DOHH2 (cell line): ENCODE measurements at regions not wholly inside any gene's neighbourhood (a gene's known extent, or its start where the extent isn't known, plus 50 kb on each side); places are given as distances from the start of the nearest gene placed in this dataset.
"Not testable (repeated sequence)": the region's sequence is repeated elsewhere in the genome, so short reads cannot be mapped to it uniquely, and the experiment has no call there.

ENCODE experiments used
- H3F3A ChIP-seq: fragments of 200-600 bp; sonication (generic), shearing (Covaris generic); 2 replicates; pipeline ENCODE4 v1.6.0; 2016; ENCODE audit warnings: antibody characterized with exemption, mild to moderate bottlenecking; ENCODE audit not compliant: control insufficient read depth, insufficient read depth
- H3K27ac ChIP-seq: fragments of 200-600 bp; sonication (generic); 2 replicates; pipeline ENCODE4 v1.5.1; 2014; ENCODE audit warnings: low read depth, mild to moderate bottlenecking, low read length, moderate library complexity
- H3K27me3 ChIP-seq: fragments of 200-600 bp; sonication (generic); 2 replicates; pipeline ENCODE4 v1.6.1; 2014; ENCODE audit warnings: mild to moderate bottlenecking, low read length, mixed read lengths; ENCODE audit not compliant: control insufficient read depth
- H3K36me3 ChIP-seq: fragments of 200-600 bp; sonication (generic); 2 replicates; pipeline ENCODE4 v1.6.1; 2014; ENCODE audit warnings: mild to moderate bottlenecking, low read length, moderate library complexity, mixed read lengths; ENCODE audit not compliant: control insufficient read depth
- H3K4me1 ChIP-seq: fragments of 200-600 bp; sonication (generic); 2 replicates; pipeline ENCODE4 v1.6.1; 2014; ENCODE audit warnings: mild to moderate bottlenecking, low read length, mixed read lengths; ENCODE audit not compliant: control insufficient read depth
- H3K4me2 ChIP-seq: fragments of 200-600 bp; sonication (generic); 2 replicates; pipeline ENCODE4 v1.6.0; 2014; ENCODE audit warnings: mild to moderate bottlenecking, low read length, moderate library complexity
- H3K4me3 ChIP-seq: fragments of 200-600 bp; sonication (generic); 2 replicates; pipeline ENCODE4 v1.5.1; 2014; ENCODE audit warnings: mild to moderate bottlenecking, low read length, mixed read lengths
- H3K79me2 ChIP-seq: fragments of 200-600 bp; sonication (generic); 2 replicates; pipeline ENCODE4 v1.6.1; 2014; ENCODE audit warnings: mild to moderate bottlenecking, low read length, mixed read lengths; ENCODE audit not compliant: control insufficient read depth
- H3K9me2 ChIP-seq: fragments of 200-600 bp; sonication (generic); replicated peaks from 2 replicates; pipeline ENCODE4 v1.6.1; 2014; ENCODE audit warnings: mild to moderate bottlenecking, low read length, mixed read lengths; ENCODE audit not compliant: control insufficient read depth
- H3K9me3 ChIP-seq: fragments of 200-600 bp; sonication (generic); 2 replicates; pipeline ENCODE4 v1.6.1; 2014; ENCODE audit warnings: antibody characterized with exemption, low read length, mixed read lengths; ENCODE audit not compliant: control insufficient read depth, insufficient read depth
- H4K20me1 ChIP-seq: fragments of 200-600 bp; sonication (generic); 2 replicates; pipeline ENCODE4 v1.6.0; 2014; ENCODE audit warnings: low read depth, mild to moderate bottlenecking, antibody characterized with exemption, low read length, moderate library complexity; ENCODE audit not compliant: control insufficient read depth, insufficient read depth
- EZH2phosphoT487 ChIP-seq: fragments of 200-600 bp; sonication (generic); IDR thresholded peaks from 2 replicates; pipeline ENCODE4 v1.6.1; 2017; ENCODE audit warnings: borderline replicate concordance, mild to moderate bottlenecking, antibody characterized with exemption, low read length, moderate library complexity, mixed read lengths
- TF ChIP-seq, protein P1 (sequence below): fragments of 200-600 bp; sonication (generic); IDR thresholded peaks from one replicate; pipeline ENCODE4 v1.5.1; 2014; ENCODE audit warnings: antibody characterized with exemption, mild to moderate bottlenecking, low read depth, low read length; ENCODE audit not compliant: poor library complexity, severe bottlenecking

DNA sequence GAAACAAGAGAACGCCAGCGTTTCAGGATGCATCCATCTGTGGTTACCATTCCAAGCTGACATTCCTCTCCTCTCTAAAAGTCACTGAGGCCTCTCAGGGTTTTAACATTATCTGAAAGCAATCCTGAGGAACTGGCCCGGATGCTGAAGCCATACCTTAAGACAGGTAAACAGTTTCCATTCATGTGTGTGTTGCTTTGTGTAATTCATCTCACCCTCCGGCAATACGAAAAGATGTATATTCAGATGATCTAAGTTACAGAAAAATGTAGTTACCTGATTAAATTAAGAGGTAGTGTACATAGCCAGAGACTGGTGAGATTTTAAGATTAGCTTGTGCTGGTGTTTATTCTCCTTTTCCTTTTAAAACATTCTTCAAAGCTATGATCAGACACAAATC, 68.4 kb upstream of the BACH2 start:
- Histone ChIP-seq H3K79me2 (no peaks in the 10 kb centered on the region), H3K27me3 (no peaks in the 10 kb centered on the region), H3F3A (peaks cover 20% of the 10 kb centered on the region), H3K9me3 (peaks cover 9% of the 10 kb centered on the region; the same call in 1 of the 2 replicates), H3K4me1 (peaks cover 55% of the 10 kb centered on the region), H3K27ac (no peak overlapping the region), H3K36me3 (0 out of 2 replicates have a peak, but pooled peaks cover 3% of the 10 kb centered on the region), H4K20me1 (no peaks in the 10 kb centered on the region), H3K4me2 (no peak overlapping the region), H3K4me3 (no peak overlapping the region), H3K9me2 (no peaks in the 10 kb centered on the region)
- TF ChIP-seq EZH2phosphoT487, result no peak
- TF ChIP-seq, protein P1, sequence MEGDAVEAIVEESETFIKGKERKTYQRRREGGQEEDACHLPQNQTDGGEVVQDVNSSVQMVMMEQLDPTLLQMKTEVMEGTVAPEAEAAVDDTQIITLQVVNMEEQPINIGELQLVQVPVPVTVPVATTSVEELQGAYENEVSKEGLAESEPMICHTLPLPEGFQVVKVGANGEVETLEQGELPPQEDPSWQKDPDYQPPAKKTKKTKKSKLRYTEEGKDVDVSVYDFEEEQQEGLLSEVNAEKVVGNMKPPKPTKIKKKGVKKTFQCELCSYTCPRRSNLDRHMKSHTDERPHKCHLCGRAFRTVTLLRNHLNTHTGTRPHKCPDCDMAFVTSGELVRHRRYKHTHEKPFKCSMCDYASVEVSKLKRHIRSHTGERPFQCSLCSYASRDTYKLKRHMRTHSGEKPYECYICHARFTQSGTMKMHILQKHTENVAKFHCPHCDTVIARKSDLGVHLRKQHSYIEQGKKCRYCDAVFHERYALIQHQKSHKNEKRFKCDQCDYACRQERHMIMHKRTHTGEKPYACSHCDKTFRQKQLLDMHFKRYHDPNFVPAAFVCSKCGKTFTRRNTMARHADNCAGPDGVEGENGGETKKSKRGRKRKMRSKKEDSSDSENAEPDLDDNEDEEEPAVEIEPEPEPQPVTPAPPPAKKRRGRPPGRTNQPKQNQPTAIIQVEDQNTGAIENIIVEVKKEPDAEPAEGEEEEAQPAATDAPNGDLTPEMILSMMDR, result no peak

DNA sequence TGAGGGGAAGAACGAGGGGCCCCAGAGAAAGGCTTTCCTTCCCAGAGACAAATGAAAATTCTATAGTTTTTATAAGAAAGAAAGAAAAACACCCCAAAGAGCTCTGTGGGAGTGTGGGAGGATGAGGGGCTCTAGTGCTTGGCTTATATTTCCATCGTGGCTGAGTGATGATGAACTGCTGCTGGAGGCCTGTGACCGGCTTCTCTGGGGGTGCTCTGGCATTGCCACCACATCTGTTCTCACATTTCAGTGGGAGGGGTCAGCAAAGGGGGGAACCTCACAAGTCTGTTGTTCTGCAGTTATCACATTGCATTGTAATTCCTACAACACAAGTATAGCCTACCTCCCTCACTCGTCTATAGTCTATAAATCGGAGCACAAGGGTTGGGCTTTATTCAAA, 67.6 kb upstream of the BACH2 start:
- peaks cover 9% of the 10 kb centered on the region; the same call in 1 of the 2 replicates for H3K9me3 ChIP-seq
- no peaks in the 10 kb centered on the region for H4K20me1 ChIP-seq
- H3K27ac ChIP-seq, result no peak overlapping the region
- H3K9me2 ChIP-seq, result no peaks in the 10 kb centered on the region
- no peaks in the 10 kb centered on the region for H3K79me2 ChIP-seq
- peaks cover 8% of the 10 kb centered on the region for H3K36me3 ChIP-seq
- H3K4me1 ChIP-seq, result peaks cover 55% of the 10 kb centered on the region
- H3K27me3 ChIP-seq, result no peaks in the 10 kb centered on the region
- peaks cover 20% of the 10 kb centered on the region for H3F3A ChIP-seq
- no peak overlapping the region; the same call in 1 of the 2 replicates for H3K4me2 ChIP-seq
- H3K4me3 ChIP-seq, result no peak overlapping the region
- TF ChIP-seq EZH2phosphoT487, result no peak
- TF ChIP-seq, protein P1, result no peak

- Histone ChIP-seq H3K4me3 (no peak overlapping the region), H3K9me2 (no peaks in the 10 kb centered on the region), H3K79me2 (no peaks in the 10 kb centered on the region), H3K9me3 (peaks cover under 1% of the 10 kb centered on the region; the same call in 1 of the 2 replicates), H3K4me2 (no peak overlapping the region), H3K4me1 (peaks cover 45% of the 10 kb centered on the region), H4K20me1 (no peaks in the 10 kb centered on the region), H3K36me3 (peaks cover 22% of the 10 kb centered on the region), H3K27ac (no peak overlapping the region), H3F3A (peaks cover 21% of the 10 kb centered on the region), H3K27me3 (no peaks in the 10 kb centered on the region)
- TF ChIP-seq, protein P1, result no peak
- TF ChIP-seq EZH2phosphoT487, result no peak
Measured at GRCh38 chr6:90362318-90362717, 65.7 kb upstream of the BACH2 start.

DNA sequence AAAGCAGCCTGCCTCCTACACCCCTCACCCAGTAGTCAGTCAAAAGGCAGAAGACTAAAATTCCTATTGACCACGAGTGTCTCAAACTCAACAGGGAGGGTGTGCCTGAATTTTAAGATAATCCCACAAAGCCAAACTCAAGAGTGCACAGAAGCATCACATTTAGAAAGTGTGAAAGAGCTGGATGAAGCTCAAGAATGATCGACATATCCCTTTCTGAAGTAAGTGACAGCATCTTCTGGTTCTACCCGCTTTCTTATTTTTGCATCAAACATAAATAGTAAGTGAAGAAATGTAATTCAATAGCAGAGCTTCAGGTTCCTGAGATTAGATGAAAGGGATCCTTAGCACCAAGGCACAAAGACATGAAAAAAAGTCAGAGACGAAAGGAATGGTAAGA, 64.5 kb upstream of the BACH2 start:
- H3K27me3 ChIP-seq, result no peaks in the 10 kb centered on the region
- no peaks in the 10 kb centered on the region for H3K79me2 ChIP-seq
- H3K9me2 ChIP-seq, result no peaks in the 10 kb centered on the region
- H3K9me3 ChIP-seq, result no peaks in the 10 kb centered on the region
- no peak overlapping the region for H3K4me3 ChIP-seq
- peaks cover 24% of the 10 kb centered on the region for H3F3A ChIP-seq
- H3K27ac ChIP-seq, result no peak overlapping the region
- TF ChIP-seq EZH2phosphoT487, result no peak
- TF ChIP-seq, protein P1, result no peak
- H3K4me2 ChIP-seq, result no peak overlapping the region
- H3K4me1 ChIP-seq, result peaks cover 45% of the 10 kb centered on the region
- peaks cover 33% of the 10 kb centered on the region for H3K36me3 ChIP-seq
- no peaks in the 10 kb centered on the region for H4K20me1 ChIP-seq

DNA sequence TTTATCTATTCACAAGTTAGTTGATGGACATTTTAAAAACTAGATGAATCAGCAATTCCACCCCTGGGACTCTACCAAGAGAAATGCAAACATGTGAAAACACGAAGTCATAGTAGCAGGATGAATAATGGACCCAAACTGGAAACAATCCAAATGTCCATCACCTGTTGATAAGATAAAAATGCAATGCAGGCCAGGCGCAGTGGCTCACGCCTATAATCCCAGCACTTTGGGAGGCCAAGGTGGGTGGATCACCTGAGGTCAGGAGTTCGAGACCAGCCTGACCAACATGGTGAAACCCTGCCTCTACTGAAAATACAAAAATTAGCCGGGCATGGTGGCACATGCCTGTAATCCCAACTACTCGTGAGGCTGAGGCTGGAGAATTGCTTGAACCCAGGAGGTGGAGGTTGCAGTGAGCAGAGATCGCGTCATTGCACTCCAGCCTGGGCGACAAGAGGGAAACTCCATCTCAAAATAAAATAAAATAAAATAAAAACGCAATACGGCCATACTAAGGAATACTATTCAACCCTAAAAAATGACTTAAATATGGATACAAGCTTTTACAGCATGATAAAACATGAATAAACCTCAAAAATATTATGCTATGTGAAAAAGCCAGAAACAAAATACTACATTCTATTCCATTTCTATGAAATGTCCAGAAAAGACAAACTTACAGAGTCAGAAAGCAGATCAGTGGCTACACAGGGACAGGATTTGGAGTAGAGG, 61.6 kb upstream of the BACH2 start:
- H3K36me3 ChIP-seq, result peaks cover 63% of the 10 kb centered on the region
- not testable (repeated sequence) for H3K9me2 ChIP-seq, H4K20me1 ChIP-seq, H3K27ac ChIP-seq, H3K9me3 ChIP-seq, H3K79me2 ChIP-seq, H3K4me2 ChIP-seq, H3K4me3 ChIP-seq, H3K27me3 ChIP-seq
- H3K4me1 ChIP-seq, result peaks cover 32% of the 10 kb centered on the region
- peaks cover 14% of the 10 kb centered on the region; the same call in 1 of the 2 replicates for H3F3A ChIP-seq
